Middle frontal gyrus (tissue), 1 donor: ENCODE measurements at regions not wholly inside any gene's neighbourhood (a gene's known extent, or its start where the extent isn't known, plus 50 kb on each side); places are given as distances from the start of the nearest gene placed in this dataset.
"Not testable (repeated sequence)": the region's sequence is repeated elsewhere in the genome, so short reads cannot be mapped to it uniquely, and the experiment has no call there.

Experiments
- DNase-seq: peaks from one replicate; pipeline ENCODE4 v3.0.0-alpha.2; 2015; ENCODE audit warnings: low spot score; ENCODE audit errors: extremely low spot score

- no peak for DNase-seq
Observed at GRCh38 chr19:30231408-30232318, 140.5 kb upstream of the ZNF536 start.

DNA sequence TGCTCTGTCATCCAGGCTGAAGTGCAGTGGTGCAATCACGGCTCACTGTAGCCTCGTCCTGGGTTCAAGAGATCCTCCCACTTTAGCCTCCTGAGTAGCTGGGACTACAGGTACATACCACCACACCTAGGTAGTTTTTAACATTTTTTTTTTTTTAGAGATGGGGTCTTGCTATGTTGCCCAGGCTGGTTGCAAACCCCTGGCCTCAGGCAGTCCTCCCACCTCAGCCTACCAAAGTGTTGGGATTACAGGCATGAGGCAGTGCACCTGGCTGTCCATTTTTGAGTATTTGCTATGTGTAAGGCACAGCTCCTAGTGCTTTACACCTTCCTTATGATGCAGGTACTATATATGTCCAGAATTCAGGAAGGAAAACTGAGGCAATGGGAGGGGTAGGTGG lies 138.8 kb upstream of the ZNF536 start:
- no peak for DNase-seq

GRCh38 chr19:30235946-30236345 lies 136.2 kb upstream of the ZNF536 start:
- DNase-seq, result no peak

DNA sequence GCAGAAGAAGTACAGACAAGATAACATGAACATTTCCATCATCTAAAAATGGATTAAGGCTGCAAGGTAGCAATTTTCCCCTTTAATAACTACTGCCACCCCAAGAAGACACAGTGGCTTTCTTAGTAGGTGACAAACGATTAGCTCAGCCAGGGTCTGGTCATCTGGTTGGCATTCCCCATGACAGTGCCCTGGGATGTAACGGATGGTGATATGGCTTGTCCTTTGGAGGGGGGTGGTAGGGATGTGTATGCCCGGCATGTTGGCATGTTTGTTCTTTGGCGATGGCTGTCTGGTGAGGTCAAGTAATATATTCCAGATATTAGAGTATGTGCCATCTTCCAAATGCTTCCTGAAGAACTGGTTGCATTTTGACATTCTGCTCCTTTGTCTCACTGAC lies 135.6 kb upstream of the ZNF536 start:
- DNase-seq, result no peak

GRCh38 chr19:30237140-30237539 lies 135.0 kb upstream of the ZNF536 start:
- DNase-seq, result no peak

DNA sequence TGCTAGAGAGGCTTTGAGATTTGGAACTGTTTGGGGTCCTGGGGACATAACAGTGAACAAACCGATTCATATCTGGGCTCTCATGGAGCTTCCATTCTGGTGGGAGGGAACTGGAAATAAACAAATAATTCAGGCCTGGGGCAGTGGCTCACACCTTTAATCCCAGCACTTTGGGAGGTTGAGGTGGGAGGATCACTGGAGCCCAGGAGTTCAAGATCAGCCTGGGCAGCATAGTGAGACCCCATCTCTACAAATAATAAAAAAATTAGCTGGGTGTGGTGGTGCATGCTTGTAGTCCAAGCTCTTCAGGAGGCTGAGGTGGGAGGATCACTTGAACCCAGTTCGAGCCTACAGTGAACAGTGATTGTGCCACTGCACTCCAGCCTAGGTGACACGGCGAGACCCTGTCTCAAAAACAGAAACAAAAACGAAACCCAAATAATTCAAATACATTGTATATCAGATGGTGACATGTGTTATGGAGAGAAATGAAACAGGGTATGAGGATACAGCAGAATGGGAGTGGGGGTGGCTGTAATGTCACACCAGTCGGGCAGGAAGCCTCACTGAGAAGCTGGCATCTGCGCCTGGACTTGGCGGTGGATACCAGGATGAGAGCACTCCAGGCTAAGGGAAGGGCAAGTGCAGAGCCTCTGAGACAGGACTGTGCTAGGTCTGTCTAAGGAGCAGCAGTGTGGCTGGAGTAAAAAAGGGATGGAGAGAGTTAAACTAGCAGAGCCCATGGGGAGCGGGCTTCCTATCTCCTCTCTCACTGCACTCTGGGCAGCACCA lies 131.1 kb upstream of the ZNF536 start:
- no peak for DNase-seq

- DNase-seq, result no peak
Observed at GRCh38 chr19:30244533-30244932, 127.7 kb upstream of the ZNF536 start.

DNA sequence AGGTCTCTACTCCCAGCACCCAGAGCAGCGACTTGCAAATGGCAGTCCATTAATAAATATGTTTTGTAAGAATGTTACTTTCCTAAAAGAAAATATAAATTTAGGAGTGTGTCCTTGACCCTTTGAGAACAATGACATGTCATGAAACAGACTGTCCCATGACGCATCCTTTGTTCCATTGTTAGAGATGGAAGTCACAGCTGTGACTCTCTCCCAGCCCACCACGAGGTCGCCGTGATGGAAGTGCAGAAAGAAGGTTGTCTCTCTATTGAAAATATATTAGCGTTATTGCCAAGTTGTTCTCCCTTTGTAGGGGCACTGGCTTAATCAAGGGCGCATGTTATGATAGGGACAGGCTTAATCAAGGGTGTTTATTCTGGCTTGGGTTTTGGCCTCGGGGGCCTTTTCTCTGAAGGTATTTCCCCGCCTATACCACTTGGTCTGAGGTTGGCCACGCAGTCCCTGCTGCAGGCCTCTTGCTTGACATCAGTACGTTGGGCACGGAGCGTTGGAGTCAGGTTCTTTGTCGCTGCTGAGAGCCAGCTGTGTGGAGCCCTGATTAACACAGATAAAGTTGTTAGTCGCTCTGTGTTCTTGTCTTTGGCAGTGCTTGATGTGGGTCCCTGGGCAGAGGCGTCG lies 126.7 kb upstream of the ZNF536 start:
- no peak for DNase-seq

GRCh38 chr19:30249911-30250310 lies 122.3 kb upstream of the ZNF536 start:
- no peak for DNase-seq

- DNase-seq, result no peak
Observed at GRCh38 chr19:30252214-30252613, 120.0 kb upstream of the ZNF536 start.

- no peak for DNase-seq
Observed at GRCh38 chr19:30253581-30253996, 118.6 kb upstream of the ZNF536 start.

DNA sequence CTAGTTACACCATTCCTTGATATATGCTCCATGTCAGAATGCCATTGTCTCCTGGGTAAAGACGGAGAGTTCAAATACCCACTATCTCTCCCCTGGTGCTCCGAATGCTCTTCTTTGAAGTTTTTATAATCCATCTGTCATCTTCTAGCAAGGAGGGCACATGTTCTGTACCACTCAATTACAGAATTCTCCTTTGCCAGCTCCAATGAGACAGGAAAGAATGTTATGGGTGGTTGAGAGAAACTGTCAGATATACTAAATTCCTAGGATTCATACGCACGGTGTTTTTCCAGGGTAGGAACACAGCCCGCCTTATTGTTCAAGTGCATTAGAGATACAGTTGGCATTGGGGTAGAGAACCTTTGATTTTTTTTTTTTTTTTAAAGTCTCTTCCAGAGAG lies 118.0 kb upstream of the ZNF536 start:
- no peak for DNase-seq

DNA sequence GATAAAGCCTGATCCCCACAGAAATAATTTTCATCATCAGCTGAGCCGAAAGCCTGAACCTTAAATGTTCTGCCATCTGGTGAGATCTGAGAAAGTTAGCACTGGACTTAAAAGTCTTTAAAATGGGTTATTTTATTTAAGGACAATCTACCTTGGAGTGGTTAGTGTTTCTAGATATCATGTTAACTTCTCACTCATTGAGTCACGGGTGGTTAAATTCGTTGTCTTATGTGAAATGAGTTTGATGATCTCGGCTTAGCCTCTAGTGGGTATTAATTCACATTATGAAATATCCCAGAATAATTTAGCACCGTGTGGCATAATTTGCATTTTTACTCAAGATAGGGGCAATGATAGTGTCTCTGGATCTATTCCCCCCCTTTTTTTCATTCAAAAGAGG lies 117.4 kb upstream of the ZNF536 start:
- DNase-seq, result no peak

DNA sequence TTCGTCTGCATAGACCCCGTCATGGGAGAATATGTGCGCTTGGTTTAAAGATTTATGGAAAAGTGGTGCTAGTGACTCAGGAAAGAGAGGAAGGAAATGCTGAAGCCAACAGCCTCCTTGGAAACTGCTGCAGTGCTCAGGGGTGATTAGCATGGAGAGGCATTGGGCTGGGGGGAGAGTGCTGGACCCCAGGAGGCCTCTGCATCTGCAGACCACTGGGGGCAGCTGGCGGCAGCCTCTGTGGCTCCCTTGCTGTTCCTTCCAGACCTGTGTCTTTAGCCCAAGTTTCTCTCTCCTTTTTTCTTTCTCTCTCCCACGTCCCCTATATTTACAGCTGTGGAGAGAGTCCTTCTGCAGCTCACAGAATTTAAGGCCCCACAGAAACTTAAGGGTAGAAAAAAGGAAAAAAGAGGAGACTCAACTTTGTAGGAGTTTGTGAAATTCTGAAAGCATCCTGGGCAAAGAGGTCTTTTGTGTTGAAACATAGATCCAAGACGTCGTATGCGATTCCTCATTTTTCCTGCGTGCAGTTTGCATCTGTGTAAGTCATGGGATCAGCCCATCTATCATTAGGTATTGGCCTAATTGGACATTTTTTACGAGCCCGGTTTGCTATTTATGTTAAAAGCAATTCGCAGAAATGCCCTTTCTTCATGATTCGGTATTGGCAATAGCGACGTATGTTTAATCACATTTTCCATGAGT lies 116.2 kb upstream of the ZNF536 start:
- DNase-seq, result no peak

DNA sequence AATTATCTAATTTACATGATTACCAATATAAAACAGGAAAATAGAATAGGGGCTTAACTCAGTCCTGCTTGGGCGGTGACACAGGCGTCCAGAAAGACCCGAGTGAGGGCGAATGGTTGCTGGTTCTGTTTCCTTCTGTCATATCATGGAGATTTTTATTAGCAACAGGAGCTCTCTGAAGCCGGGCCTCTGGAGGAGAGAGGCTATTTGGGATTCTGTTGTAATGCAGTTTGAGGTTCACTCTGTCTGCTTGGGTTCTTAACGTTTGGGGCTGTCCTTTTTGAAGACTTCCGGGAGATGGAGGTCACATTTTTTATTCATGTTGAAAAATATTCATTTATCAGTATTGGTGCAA lies 115.7 kb upstream of the ZNF536 start:
- DNase-seq, result no peak

DNA sequence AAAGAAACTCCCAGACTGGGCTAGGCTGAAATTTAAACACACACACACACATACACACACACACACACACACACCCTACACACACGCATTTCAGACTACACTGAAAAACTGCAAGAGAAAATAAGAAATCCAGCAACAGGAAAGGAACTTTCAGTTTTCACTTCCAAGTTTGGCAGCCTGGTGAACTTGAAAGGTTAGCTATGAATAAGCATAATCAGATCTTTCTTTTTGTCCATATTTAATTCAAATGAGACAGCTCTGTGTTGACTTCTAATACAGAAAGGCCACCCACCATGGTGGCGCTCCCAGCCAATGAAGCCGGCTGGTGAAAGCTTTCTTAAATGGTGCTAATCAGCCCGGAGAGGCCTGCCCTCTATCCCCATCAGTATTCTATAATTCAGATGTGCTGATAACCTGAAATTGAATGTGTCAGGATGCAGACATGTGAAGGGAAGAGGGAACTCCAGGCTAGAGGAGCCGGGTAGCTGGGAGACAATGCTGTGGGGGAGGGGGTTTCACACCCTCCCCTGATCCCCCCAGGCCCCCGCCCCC lies 108.3 kb upstream of the ZNF536 start:
- DNase-seq, result no peak

DNA sequence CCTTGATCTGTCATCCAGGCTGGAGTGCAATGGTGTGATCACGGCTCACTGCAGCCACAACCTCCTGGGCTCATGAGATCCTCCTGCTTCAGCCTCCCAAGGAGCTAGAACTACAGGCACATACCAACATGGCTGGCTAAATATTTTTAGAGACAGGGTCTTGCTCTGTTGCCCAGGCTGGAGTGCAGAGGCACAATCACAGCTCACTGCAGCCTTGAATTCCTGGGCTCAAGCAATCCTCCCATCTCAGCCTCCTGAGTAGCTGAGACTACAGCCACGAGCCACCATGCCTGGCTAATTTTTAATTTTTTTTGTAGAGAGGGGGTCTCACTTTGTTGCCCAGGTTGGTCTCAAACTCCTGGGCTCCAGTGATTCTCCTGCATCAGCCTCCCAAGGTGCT lies 106.3 kb upstream of the ZNF536 start:
- DNase-seq, result not testable (repeated sequence)

DNA sequence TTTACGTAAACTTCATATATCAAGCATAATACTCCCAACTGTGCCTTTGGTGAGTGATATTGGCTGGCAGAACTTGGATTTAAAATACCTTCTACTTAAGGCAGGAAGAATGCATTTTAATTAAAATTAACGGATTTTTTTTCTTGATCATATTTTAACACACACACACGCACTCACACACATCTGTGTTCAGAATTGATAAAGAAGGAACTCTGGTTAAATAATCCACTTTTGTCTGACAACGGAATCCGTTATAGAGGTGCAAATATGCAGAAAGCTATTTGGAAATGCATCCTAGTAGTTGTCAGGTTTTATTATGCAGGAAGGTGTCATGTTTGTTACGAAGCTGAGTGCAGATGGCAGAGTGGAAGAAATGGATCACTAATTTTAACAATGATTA lies 105.5 kb upstream of the ZNF536 start:
- no peak for DNase-seq

DNA sequence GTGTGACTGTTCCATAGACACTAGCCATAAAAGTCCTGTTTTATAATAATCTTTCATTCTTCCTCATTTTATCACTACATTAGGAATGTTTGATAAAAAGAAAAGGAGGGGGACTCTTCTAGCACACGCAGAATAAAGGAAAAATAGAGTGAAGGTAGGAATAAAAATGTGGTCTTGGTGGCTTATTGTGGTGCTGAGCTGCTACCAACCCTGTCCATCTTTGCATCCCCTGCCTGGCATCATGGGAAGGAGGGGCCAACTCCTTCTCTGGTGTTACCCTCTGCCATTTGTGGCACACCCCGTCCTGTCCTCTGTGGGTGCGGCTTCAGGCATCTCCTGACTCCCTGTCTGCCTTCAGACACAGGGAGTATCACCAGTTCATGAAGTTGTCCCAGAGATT lies 104.9 kb upstream of the ZNF536 start:
- DNase-seq, result no peak

GRCh38 chr19:30268601-30269000 lies 103.6 kb upstream of the ZNF536 start:
- DNase-seq, result no peak

DNA sequence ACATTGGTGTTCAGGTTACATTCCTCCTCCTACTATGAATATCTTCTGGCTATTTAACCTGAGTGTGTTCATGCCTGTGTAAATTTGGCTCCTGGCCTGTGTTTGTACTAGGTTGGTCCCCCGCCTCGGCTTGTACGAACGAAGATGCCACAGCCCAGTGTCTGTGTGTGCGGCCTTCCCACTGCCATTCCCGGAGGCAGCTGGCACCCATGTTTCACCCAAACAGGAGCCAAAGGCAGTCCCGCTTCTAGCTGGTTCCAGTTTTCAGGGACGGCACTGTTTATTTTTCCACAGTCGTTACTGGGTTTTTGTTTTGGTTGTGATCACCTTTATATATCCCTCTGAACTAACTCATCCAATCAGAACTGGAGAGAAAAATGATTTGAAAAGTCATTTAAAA lies 102.5 kb upstream of the ZNF536 start:
- no peak for DNase-seq
